HepG2 (cell line): ENCODE measurements at regions not wholly inside any gene's neighbourhood (a gene's known extent, or its start where the extent isn't known, plus 50 kb on each side); places are given as distances from the start of the nearest gene placed in this dataset.

Experiments used
- ATAC-seq: fragments of 200-7000 bp; cut with Tn5 transposase; 3 replicates; pipeline ENCODE4 v1.9.1; 2020; ENCODE audit warnings: mild to moderate bottlenecking, moderate library complexity
- BruUV-seq: library from RNA; stranded (reverse); fragments of 400-500 nt; replicated peaks from 2 replicates; lab custom pipeline; 2021; lab: Mats Ljungman, UMichigan
- CTCF ChIA-PET: fragments of 300-600 bp; formaldehyde crosslinking; extraction: SDS; loops from one replicate; lab custom pipeline; 2021; ENCODE audit warnings: low total read pairs, inconsistent platforms, low intra/inter-chr PET ratio; lab: Yijun Ruan, JAX
- POLR2A ChIA-PET: fragments of 350-600 bp; sonication (Branson Sonifier 250); formaldehyde crosslinking; loops from one replicate; lab custom pipeline; 2020; ENCODE audit warnings: antibody characterized with exemption, inconsistent platforms; lab: Yijun Ruan, JAX
- DNase-seq: peaks from one replicate; pipeline ENCODE4 v3.0.0-alpha.2; 2015; ENCODE audit warnings: low spot score
- FAIRE-seq: peaks from 3 replicates; lab custom pipeline; 2011; peaks lifted over from hg19 to GRCh38; lab: Jason Lieb, UNC
- H2AFZ ChIP-seq: one replicate; pipeline ENCODE4 v1.6.1; 2011; ENCODE audit warnings: low read length, inconsistent platforms
- H3K27ac ChIP-seq: fragments of 300-600 bp; 3 replicates; pipeline ENCODE4 v1.8.0; 2011; ENCODE audit warnings: mixed run types, mild to moderate bottlenecking, mixed read lengths, low read length, inconsistent platforms; ENCODE audit not compliant: insufficient read depth; ENCODE audit errors: extremely low read length
- H3K27me3 ChIP-seq, 2 experiments: fragments of 200-600 bp in 1 of 2; 2 replicates in 1 of 2; 3 replicates in 1 of 2; pipeline versions ENCODE4 v1.6.0 to v1.8.0; 2011; ENCODE audit warnings: low read length in 2 of 2, mild to moderate bottlenecking in 2 of 2, moderate library complexity in 2 of 2, inconsistent platforms in 1 of 2; ENCODE audit not compliant: insufficient read depth in 2 of 2, control insufficient read depth in 1 of 2
- H3K36me3 ChIP-seq, 2 experiments: fragments of 200-600 bp in 1 of 2; replicated peaks in 1 of 2; 2 replicates in 1 of 2; 3 replicates in 1 of 2; pipeline versions ENCODE4 v1.5.1 to v1.8.0; 2011; ENCODE audit warnings: low read length in 2 of 2, inconsistent platforms in 1 of 2; ENCODE audit not compliant: insufficient read depth in 2 of 2, control insufficient read depth in 1 of 2
- H3K4me1 ChIP-seq: 2 replicates; pipeline ENCODE4 v1.5.1; 2012; ENCODE audit warnings: low read length, inconsistent platforms; ENCODE audit not compliant: insufficient read depth
- H3K4me2 ChIP-seq: 2 replicates; pipeline ENCODE4 v1.6.0; 2011; ENCODE audit warnings: low read depth, low read length, inconsistent platforms
- H3K4me3 ChIP-seq, 3 experiments: fragments of 200-600 bp in 1 of 3; sonication (generic), shearing (Covaris generic) in 1 of 3; replicated peaks in 1 of 3; 2 replicates each; pipeline ENCODE4 v1.5.1; 2011 to 2016; ENCODE audit warnings: low read length in 3 of 3, inconsistent platforms in 2 of 3, low read depth in 2 of 3, mild to moderate bottlenecking in 2 of 3, control low read depth in 1 of 3, mixed read lengths in 1 of 3; ENCODE audit not compliant: insufficient read depth in 1 of 3
- H3K79me2 ChIP-seq: one replicate; pipeline ENCODE4 v1.6.1; 2011; ENCODE audit warnings: low read length, inconsistent platforms; ENCODE audit not compliant: insufficient read depth
- H3K9ac ChIP-seq: 2 replicates; pipeline ENCODE4 v1.6.0; 2011; ENCODE audit warnings: mild to moderate bottlenecking, low read depth, low read length, inconsistent platforms; ENCODE audit not compliant: insufficient read depth
- H3K9me3 ChIP-seq: 2 replicates; pipeline ENCODE4 v1.5.1; 2012; ENCODE audit warnings: mild to moderate bottlenecking, low read length
- H4K20me1 ChIP-seq: 2 replicates; pipeline ENCODE4 v1.6.0; 2011; ENCODE audit warnings: inconsistent platforms, mild to moderate bottlenecking, low read length, moderate library complexity; ENCODE audit not compliant: insufficient read depth
- CC2D1A ChIP-seq: sonication (generic); formaldehyde crosslinking; IDR thresholded peaks from 2 replicates; pipeline ENCODE4 v1.8.1; 2023; ENCODE audit warnings: mild to moderate bottlenecking, missing genetic modification reagents
- DBP ChIP-seq: sonication (generic); formaldehyde crosslinking; IDR thresholded peaks from 2 replicates; pipeline ENCODE4 v1.4.0; 2020; ENCODE audit warnings: missing genetic modification reagents; ENCODE audit errors: not compliant biosample characterization
- E2F5 ChIP-seq: sonication (generic); formaldehyde crosslinking; conservative IDR thresholded peaks from 2 replicates; pipeline ENCODE4 v1.4.0; 2020; ENCODE audit warnings: missing genetic modification reagents
- ETV5 ChIP-seq: IDR thresholded peaks from 2 replicates; pipeline ENCODE4 v1.6.1; 2018; ENCODE audit warnings: missing biosample characterization, missing genetic modification reagents, inconsistent platforms, borderline replicate concordance
- GPN1 ChIP-seq: sonication (generic); formaldehyde crosslinking; IDR thresholded peaks from 2 replicates; pipeline ENCODE4 v1.5.1; 2020; ENCODE audit warnings: missing genetic modification reagents, borderline replicate concordance
- HDAC2 ChIP-seq: sonication (generic); formaldehyde crosslinking; IDR thresholded peaks from 2 replicates; pipeline ENCODE4 v1.4.0; 2020; ENCODE audit warnings: missing genetic modification reagents
- JUND ChIP-seq: sonication (generic); formaldehyde crosslinking; IDR thresholded peaks from 2 replicates; pipeline ENCODE4 v1.8.0; 2022; ENCODE audit warnings: mild to moderate bottlenecking, missing genetic modification reagents
- MIER2 ChIP-seq: IDR thresholded peaks from 2 replicates; pipeline ENCODE4 v1.6.1; 2016; ENCODE audit warnings: missing biosample characterization, missing genetic modification reagents
- MLX ChIP-seq: IDR thresholded peaks from 2 replicates; pipeline ENCODE4 v1.6.1; 2016
- NBN ChIP-seq: fragments of 450-650 bp; conservative IDR thresholded peaks from 2 replicates; pipeline ENCODE4 v1.6.1; 2017
- NFKB2 ChIP-seq: sonication (generic); formaldehyde crosslinking; IDR thresholded peaks from 2 replicates; pipeline ENCODE4 v1.4.0; 2020; ENCODE audit warnings: missing genetic modification reagents, borderline replicate concordance
- ONECUT2 ChIP-seq: sonication (generic); formaldehyde crosslinking; IDR thresholded peaks from 2 replicates; pipeline ENCODE4 v1.4.0; 2020; ENCODE audit warnings: missing genetic modification reagents
- PHB2 ChIP-seq: fragments of 450-650 bp; IDR thresholded peaks from 2 replicates; pipeline ENCODE4 v1.6.1; 2018; ENCODE audit not compliant: partially characterized antibody
- TBP ChIP-seq: sonication (generic); formaldehyde crosslinking; IDR thresholded peaks from 2 replicates; pipeline ENCODE4 v1.5.0; 2020; ENCODE audit warnings: missing genetic modification reagents
- ZNF138 ChIP-seq: sonication (generic); formaldehyde crosslinking; IDR thresholded peaks from 2 replicates; pipeline ENCODE4 v1.5.0; 2020; ENCODE audit warnings: mild to moderate bottlenecking, low read depth, missing genetic modification reagents
- ZNF547 ChIP-seq: sonication (generic); formaldehyde crosslinking; IDR thresholded peaks from 2 replicates; pipeline ENCODE4 v1.5.1; 2020; ENCODE audit warnings: mild to moderate bottlenecking, missing genetic modification reagents
- WGBS: methylation state at CpG from one replicate; pipeline ENCODE4 v1.1.6; 2017; ENCODE audit warnings: low lambda C conversion rate; 5-methylcytosine and 5-hydroxymethylcytosine counted together
- in situ Hi-C: cut with HindIII; loops from 2 replicates; pipeline ENCODE4 v1.10.0; 2017; ENCODE audit warnings: low pct_unique_long_range_greater_than_20kb; ENCODE audit not compliant: extremely low pct_ligation_motif_present
- intact Hi-C: fragments of 100-400 bp; cut with micrococcal nuclease; formaldehyde crosslinking; loops from one replicate; pipeline ENCODE4 v1.10.0; 2022; ENCODE audit not compliant: unreplicated experiment
- TF ChIP-seq, protein P1 (sequence below): sonication (generic); formaldehyde crosslinking; IDR thresholded peaks from 2 replicates; pipeline ENCODE4 v1.4.0; 2020; ENCODE audit warnings: missing genetic modification reagents

GRCh38 chr5:61614606-61615005 is 282.5 kb downstream of the ZSWIM6 start (continued):
- no peak for TF ChIP-seq E2F5 (CRISPR knock-in tag)
- no peak for TF ChIP-seq ONECUT2

DNA sequence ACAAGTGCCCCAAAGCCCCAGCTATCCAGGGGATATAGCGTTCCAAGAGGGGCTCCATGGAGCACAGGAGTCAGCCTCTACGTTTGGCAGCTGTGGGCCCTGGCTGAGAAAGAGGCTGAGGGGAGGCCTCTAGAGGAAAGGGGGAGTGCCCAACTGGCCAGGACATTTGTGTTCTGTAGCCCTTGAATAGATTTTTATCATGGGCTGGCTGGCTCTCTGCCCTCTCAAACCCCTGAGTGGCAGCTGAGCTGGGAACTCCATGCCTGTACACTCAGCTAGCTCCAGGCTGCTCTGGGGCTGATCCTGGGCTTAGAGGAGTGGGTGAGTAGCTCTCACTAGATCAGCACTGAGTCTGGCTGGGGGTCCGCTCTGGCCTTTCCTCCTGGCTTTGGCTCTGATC is 285.0 kb downstream of the ZSWIM6 start:
- no peak overlapping the region for H3K4me2 ChIP-seq
- ATAC-seq (no peak), DNase-seq (no peak), FAIRE-seq (no peak)
- no peak overlapping the region for H2AFZ ChIP-seq
- H3K9ac ChIP-seq: no peak overlapping the region
- H3K4me3 ChIP-seq: no peak overlapping the region
- no peaks in the 10 kb centered on the region for H3K36me3 ChIP-seq
- BruUV-seq: no TSS peak
- no peak overlapping the region for H3K27ac ChIP-seq
- intact Hi-C loops: no loop called here
- H3K79me2 ChIP-seq: no peaks in the 10 kb centered on the region
- H3K9me3 ChIP-seq: no peaks in the 10 kb centered on the region
- POLR2A ChIA-PET: no interaction called here
- H3K4me1 ChIP-seq: no peaks in the 10 kb centered on the region
- no peaks in the 10 kb centered on the region for H4K20me1 ChIP-seq
- peaks cover 0 to 5% of the 10 kb centered on the region in 2 experiments; a peak in 1 of 5 replicates for H3K27me3 ChIP-seq
- no peak for TF ChIP-seq PHB2
- no peak for TF ChIP-seq MIER2 (CRISPR knock-in tag)
- TF ChIP-seq ZNF138 (CRISPR knock-in tag): no peak
- TF ChIP-seq TBP (CRISPR knock-in tag): no peak
- no peak for TF ChIP-seq DBP
- TF ChIP-seq NBN: no peak
- TF ChIP-seq JUND (CRISPR knock-in tag): no peak
- no peak for TF ChIP-seq MLX
- TF ChIP-seq HDAC2 (CRISPR knock-in tag): no peak
- TF ChIP-seq, protein P1, sequence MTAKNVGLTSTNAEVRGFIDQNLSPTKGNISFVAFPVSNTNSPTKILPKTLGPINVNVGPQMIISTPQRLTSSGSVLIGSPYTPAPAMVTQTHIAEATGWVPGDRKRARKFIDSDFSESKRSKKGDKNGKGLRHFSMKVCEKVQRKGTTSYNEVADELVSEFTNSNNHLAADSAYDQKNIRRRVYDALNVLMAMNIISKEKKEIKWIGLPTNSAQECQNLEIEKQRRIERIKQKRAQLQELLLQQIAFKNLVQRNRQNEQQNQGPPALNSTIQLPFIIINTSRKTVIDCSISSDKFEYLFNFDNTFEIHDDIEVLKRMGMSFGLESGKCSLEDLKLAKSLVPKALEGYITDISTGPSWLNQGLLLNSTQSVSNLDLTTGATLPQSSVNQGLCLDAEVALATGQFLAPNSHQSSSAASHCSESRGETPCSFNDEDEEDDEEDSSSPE (CRISPR knock-in tag): no peak
- no peak for TF ChIP-seq CC2D1A (CRISPR knock-in tag)
- TF ChIP-seq NFKB2 (CRISPR knock-in tag): no peak
- TF ChIP-seq ETV5: no peak
- no peak for TF ChIP-seq ZNF547 (CRISPR knock-in tag)
- no peak for TF ChIP-seq GPN1 (CRISPR knock-in tag)
- in situ Hi-C loops: no loop called here
- 37% methylated on average over 2 of the region's 3 CpGs for WGBS
- CTCF ChIA-PET: no interaction called here
